GM10266 (cell line): ENCODE measurements at regions not wholly inside any gene's neighbourhood (a gene's known extent, or its start where the extent isn't known, plus 50 kb on each side); places are given as distances from the start of the nearest gene placed in this dataset.

ENCODE experiments used
- DNase-seq: peaks from one replicate; pipeline ENCODE4 v3.0.0; 2012; ENCODE audit errors: extremely low spot score
- TF ChIP-seq, protein P1 (sequence below): IDR thresholded peaks from 2 replicates; pipeline ENCODE4 v1.5.1; 2012; ENCODE audit warnings: mild to moderate bottlenecking, low read depth; ENCODE audit not compliant: control insufficient read depth, insufficient read depth; ENCODE audit errors: missing control alignments

DNA sequence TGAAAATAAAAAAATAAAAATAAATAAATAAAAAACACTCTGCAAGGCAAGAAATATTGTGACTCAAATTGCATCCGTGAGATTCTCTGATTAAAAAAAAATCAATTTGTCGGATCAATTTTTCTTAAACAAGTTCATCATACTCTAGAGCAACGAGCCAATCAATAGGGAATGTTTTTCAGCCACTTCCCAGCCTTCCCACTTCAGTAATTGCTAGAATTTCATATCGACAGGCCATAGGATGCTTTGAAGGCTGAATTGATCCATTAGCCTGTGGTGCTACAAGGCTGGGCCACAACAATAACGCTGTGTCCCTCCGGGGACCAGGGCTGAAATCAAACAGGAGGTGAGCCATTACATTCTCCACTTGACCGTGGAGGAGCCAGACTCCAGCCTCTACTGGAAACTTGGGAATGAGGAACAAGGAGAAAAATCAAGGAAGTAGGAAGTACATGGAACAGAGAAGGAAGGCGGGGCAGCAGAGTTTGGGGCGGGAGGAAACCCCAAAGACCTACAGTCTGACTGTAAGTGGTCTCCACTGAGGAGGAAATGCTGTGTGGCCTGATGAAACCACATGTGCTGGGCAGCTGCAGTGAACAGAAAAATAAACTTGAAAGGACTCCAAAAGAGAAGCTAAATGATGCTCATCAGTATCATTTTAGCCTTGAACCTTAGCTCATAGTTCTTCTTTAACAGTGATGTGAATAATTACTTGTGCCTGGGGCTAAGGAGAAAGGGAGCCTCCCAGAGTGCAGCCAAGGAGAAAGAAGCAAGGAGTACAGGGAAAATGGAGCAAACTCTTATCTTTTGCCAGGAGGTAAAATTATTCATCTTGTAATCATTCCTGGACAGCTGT is 308.6 kb downstream of the TLE1 start:
- TF ChIP-seq, protein P1, sequence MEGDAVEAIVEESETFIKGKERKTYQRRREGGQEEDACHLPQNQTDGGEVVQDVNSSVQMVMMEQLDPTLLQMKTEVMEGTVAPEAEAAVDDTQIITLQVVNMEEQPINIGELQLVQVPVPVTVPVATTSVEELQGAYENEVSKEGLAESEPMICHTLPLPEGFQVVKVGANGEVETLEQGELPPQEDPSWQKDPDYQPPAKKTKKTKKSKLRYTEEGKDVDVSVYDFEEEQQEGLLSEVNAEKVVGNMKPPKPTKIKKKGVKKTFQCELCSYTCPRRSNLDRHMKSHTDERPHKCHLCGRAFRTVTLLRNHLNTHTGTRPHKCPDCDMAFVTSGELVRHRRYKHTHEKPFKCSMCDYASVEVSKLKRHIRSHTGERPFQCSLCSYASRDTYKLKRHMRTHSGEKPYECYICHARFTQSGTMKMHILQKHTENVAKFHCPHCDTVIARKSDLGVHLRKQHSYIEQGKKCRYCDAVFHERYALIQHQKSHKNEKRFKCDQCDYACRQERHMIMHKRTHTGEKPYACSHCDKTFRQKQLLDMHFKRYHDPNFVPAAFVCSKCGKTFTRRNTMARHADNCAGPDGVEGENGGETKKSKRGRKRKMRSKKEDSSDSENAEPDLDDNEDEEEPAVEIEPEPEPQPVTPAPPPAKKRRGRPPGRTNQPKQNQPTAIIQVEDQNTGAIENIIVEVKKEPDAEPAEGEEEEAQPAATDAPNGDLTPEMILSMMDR, result no peak
- DNase-seq, result no peak

DNA sequence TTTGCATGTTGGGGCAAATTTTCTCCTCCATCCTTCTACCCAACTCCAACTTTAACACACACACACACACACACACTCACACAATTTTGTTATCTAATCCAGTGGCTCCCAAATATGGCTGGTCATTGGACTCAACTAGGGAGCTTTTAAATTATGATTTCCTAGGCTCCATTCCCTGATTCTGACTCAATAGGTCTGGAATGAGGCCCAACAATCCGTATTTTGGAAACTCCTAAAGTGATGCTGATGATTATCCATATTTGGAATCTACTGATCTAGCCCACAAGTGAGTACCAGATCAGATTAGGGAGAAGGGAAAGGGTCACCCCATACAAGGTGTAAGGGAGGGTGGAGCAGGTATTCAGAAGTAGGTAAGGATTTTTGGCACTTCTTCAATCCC is 309.7 kb downstream of the TLE1 start:
- no peak for DNase-seq
- TF ChIP-seq, protein P1, result no peak

DNA sequence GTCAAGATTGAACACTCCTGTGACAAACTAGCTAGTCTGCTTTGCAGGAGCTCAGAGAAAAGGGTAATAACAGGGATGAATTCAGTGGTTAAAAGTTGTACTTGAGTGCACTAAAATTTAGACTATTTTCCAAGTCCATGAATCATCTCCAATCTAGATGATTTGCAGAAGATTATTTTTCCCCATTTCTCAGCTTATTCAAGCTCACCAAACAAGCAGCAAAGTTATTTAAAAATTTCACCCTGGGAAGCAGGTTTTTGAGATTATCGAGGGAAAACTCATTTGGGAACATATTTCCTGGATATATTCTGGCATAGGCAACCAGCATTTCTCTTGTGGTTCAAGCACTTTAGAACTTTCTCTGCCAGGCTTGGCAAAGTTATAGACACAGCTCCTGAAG is 311.4 kb downstream of the TLE1 start:
- TF ChIP-seq, protein P1, result no peak
- no peak for DNase-seq

DNA sequence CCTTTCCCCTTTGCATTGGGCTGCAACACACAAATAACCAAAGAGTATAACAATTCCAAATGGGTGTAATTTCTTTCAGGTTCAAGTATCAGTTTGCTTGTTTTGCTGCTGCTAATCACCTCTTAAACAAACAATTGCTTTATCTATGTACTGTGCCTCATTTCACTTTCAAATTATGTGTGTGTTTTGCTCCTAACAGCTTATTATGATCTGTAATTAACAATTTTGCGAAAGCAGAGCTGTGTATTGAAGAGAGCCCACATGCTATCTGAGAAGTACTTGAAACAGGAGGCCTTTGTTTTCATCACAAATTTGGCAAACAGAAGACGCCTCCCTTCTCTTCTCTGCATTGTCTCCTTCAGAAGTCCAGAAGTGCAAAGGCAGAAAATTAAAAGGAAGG is 312.0 kb downstream of the TLE1 start:
- TF ChIP-seq, protein P1, result no peak
- no peak for DNase-seq

DNA sequence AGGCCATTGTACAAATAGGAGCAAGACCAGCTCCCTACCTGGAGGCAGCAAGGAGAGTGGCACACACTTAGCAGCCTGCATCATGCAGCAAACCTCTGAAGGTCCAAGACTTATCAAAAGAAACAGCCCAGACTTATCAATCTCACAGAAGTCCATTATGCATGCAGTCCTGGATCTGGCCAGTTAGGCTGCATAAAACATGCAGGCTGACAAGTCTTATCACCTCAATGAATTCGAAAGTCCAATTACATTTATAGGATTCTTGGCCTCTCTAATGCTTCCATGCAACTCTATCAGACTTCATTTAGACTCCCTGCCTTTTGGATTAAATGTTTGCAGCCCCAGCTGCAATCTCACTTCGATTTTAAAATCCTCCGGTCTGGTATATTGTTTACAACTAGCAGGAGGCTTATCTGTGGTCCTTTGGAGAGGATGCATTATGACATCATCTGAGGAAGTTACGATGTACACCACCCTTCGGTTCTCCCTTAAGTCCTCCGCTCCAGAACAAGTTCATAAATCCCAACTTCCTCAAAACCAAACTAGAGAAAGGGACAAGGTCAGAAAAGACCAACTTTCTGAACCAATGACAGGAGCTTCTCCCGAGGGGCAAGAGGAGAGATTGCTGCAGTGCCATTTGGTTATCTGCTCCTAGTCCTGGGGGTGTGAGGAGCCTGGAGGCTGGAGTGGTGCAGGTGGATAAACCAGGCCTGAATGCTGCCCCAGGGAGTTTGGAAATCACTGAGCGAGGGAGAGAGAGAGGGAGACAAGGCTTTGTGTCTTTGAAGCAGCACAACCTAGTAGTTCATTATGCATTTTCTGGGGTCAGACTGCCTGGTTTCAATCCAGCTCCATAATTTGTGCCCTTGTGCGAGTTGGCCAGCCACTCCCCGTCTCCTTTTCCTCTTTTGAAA is 313.9 kb downstream of the TLE1 start:
- DNase-seq, result no peak
- TF ChIP-seq, protein P1, result no peak

DNA sequence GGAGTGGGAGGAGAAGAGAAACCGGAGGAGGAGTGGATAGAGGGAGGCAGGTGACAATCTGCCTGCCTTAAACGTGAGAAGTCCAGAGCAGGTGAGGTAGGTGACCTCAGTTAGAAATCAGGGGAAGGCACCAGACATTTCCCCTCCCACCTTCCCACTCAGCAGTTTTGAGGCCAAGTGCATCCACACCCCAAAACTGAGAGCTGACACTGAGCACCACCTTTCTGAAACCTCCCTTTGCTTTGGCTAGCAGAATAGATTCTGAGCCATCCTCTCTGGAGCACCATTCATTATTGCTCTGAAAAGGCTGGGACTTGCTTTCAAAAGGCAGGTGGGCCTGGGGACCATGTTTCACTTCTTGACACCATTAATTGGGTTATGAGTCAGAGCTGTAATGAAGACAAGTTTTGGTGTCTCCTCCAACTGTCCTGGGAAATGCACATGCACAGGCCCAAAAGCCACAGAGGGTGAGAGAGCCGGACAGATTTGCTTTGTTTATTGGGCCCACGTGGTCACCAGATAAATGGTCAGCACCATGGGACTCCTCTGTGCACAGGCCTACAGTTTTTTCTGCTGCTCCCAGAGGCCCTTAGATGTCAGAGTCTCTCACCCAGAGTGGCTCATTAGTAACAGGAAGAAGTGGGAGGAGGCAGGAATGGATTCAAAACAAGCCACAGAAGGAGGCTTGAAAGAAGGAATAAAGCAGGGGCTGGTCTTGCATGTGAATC is 314.7 kb downstream of the TLE1 start:
- TF ChIP-seq, protein P1, result no peak
- no peak for DNase-seq
